GM12878 (cell line): ENCODE measurements at regions not wholly inside any gene's neighbourhood (a gene's known extent, or its start where the extent isn't known, plus 50 kb on each side); places are given as distances from the start of the nearest gene placed in this dataset.

Source experiments
- ATAC-seq: fragments of 200-7000 bp; cut with Tn5 transposase; 3 replicates; pipeline ENCODE4 v1.9.1; 2020; ENCODE audit warnings: mild to moderate bottlenecking, moderate library complexity
- BruUV-seq: library from RNA; stranded (reverse); fragments of 400-500 nt; replicated peaks from 2 replicates; lab custom pipeline; 2021; lab: Mats Ljungman, UMichigan
- CTCF ChIA-PET: fragments of 300-600 bp; sonication (Branson Sonifier 250); formaldehyde crosslinking; extraction: SDS; loops from one replicate; lab custom pipeline; 2021; ENCODE audit warnings: inconsistent platforms; lab: Yijun Ruan, JAX
- POLR2A ChIA-PET: fragments of 350-600 bp; formaldehyde crosslinking; extraction: SDS; loops from one replicate; lab custom pipeline; 2021; ENCODE audit warnings: inconsistent platforms; lab: Charles Lee
- RAD21 ChIA-PET: fragments of 300-600 bp; sonication (Branson Sonifier 250); formaldehyde crosslinking; loops from one replicate; lab custom pipeline; 2023; ENCODE audit warnings: antibody characterized with exemption; ENCODE audit not compliant: unreplicated experiment; lab: Charles Lee
- SMC1A ChIA-PET: fragments of 300-600 bp; sonication (Branson Sonifier 250); formaldehyde crosslinking; loops from one replicate; lab custom pipeline; 2023; ENCODE audit not compliant: unreplicated experiment, uncharacterized antibody; lab: Charles Lee
- DNase-seq: peaks from one replicate; pipeline ENCODE4 v3.0.0-alpha.2; 2011; ENCODE audit warnings: low read depth, low spot score
- FAIRE-seq: peaks from 3 replicates; lab custom pipeline; 2011; peaks lifted over from hg19 to GRCh38; lab: Jason Lieb, UNC
- H2AFZ ChIP-seq: 2 replicates; pipeline ENCODE4 v1.6.0; 2011; ENCODE audit warnings: low read depth, low read length, control low read depth; ENCODE audit not compliant: control insufficient read depth
- H3K27ac ChIP-seq: 2 replicates; pipeline ENCODE4 v1.5.1; 2011; ENCODE audit warnings: control low read depth; ENCODE audit not compliant: control insufficient read depth, insufficient read depth
- H3K27me3 ChIP-seq, 2 experiments: replicated peaks in 1 of 2; 2 replicates each; pipeline versions ENCODE4 v1.6.0 to v1.6.1; 2011; ENCODE audit warnings: low read length in 1 of 2; ENCODE audit not compliant: control insufficient read depth in 2 of 2, insufficient read depth in 2 of 2
- H3K36me3 ChIP-seq, 2 experiments: 2 replicates each; pipeline ENCODE4 v1.5.1; 2011; ENCODE audit warnings: low read length in 1 of 2; ENCODE audit not compliant: control insufficient read depth in 2 of 2, insufficient read depth in 2 of 2
- H3K4me1 ChIP-seq: 2 replicates; pipeline ENCODE4 v1.6.1; 2011; ENCODE audit warnings: mild to moderate bottlenecking, low read length, moderate library complexity, mixed read lengths; ENCODE audit not compliant: control insufficient read depth, insufficient read depth
- H3K4me2 ChIP-seq: 2 replicates; pipeline ENCODE4 v1.6.0; 2011; ENCODE audit warnings: control low read depth; ENCODE audit not compliant: control insufficient read depth, insufficient read depth
- H3K4me3 ChIP-seq: fragments of 200-600 bp; sonication (generic); 2 replicates; pipeline ENCODE4 v1.5.1; 2016
- H3K79me2 ChIP-seq: 2 replicates; pipeline ENCODE4 v1.6.0; 2011; ENCODE audit warnings: low read length; ENCODE audit not compliant: control insufficient read depth, insufficient read depth
- H3K9ac ChIP-seq: 2 replicates; pipeline ENCODE4 v1.8.0; 2011; ENCODE audit warnings: low read length, control low read depth, mixed read lengths; ENCODE audit not compliant: control insufficient read depth, insufficient read depth
- H3K9me3 ChIP-seq: replicated peaks from 3 replicates; pipeline ENCODE4 v1.5.1; 2011; ENCODE audit warnings: mild to moderate bottlenecking, low read length; ENCODE audit not compliant: control insufficient read depth, insufficient read depth
- H4K20me1 ChIP-seq: 2 replicates; pipeline ENCODE4 v1.6.0; 2011; ENCODE audit not compliant: control insufficient read depth, insufficient read depth
- DPF2 ChIP-seq: fragments of 450-650 bp; IDR thresholded peaks from 2 replicates; pipeline ENCODE4 v1.6.1; 2017; ENCODE audit warnings: mild to moderate bottlenecking
- GATAD2B ChIP-seq: fragments of 450-650 bp; conservative IDR thresholded peaks from 2 replicates; pipeline ENCODE4 v1.6.1; 2017; ENCODE audit warnings: low read depth, mild to moderate bottlenecking, moderate library complexity
- NR2F1 ChIP-seq: fragments of 450-650 bp; conservative IDR thresholded peaks from 2 replicates; pipeline ENCODE4 v1.6.1; 2017; ENCODE audit warnings: mild to moderate bottlenecking
- POLR2AphosphoS5 ChIP-seq: IDR thresholded peaks from 2 replicates; pipeline ENCODE4 v1.6.1; 2011; ENCODE audit warnings: mild to moderate bottlenecking, low read length, inconsistent platforms
- SIX5 ChIP-seq: IDR thresholded peaks from 2 replicates; pipeline ENCODE4 v1.6.1; 2011; ENCODE audit warnings: mild to moderate bottlenecking, low read depth, low read length, moderate library complexity; ENCODE audit not compliant: severe bottlenecking
- TBL1XR1 ChIP-seq: IDR thresholded peaks from 2 replicates; pipeline ENCODE4 v1.6.1; 2012; ENCODE audit warnings: low read depth, low read length, improper control_type of control experiment
- ZNF207 ChIP-seq: fragments of 450-650 bp; IDR thresholded peaks from 2 replicates; pipeline ENCODE4 v1.6.1; 2014; ENCODE audit warnings: antibody characterized with exemption, mild to moderate bottlenecking, borderline replicate concordance
- ZNF622 ChIP-seq: fragments of 450-650 bp; IDR thresholded peaks from 2 replicates; pipeline ENCODE4 v1.6.1; 2017; ENCODE audit warnings: mild to moderate bottlenecking, inconsistent platforms
- WGBS: methylation state at CpG from one replicate; pipeline ENCODE4 v1.1.6; 2016; ENCODE audit warnings: low lambda C conversion rate; ENCODE audit not compliant: insufficient replicate concordance, insufficient coverage; ENCODE audit errors: missing lambda C conversion rate; 5-methylcytosine and 5-hydroxymethylcytosine counted together
- in situ Hi-C: fragments of 300-500 bp; cut with MboI; formaldehyde crosslinking; loops from 9 replicates; pipeline ENCODE4 v1.14.3; 2018; ENCODE audit warnings: mixed read lengths
- intact Hi-C: fragments of 100-400 bp; cut with micrococcal nuclease; formaldehyde crosslinking; loops from one replicate; pipeline ENCODE4 v1.14.2; 2022; ENCODE audit not compliant: unreplicated experiment
- TF ChIP-seq, protein P1 (sequence below): IDR thresholded peaks from 2 replicates; pipeline ENCODE4 v1.6.1; 2012; ENCODE audit warnings: low read depth, low read length, improper control_type of control experiment
- TF ChIP-seq, protein P2 (sequence below): fragments of 450-650 bp; IDR thresholded peaks from 2 replicates; pipeline ENCODE4 v1.6.1; 2018; ENCODE audit warnings: borderline replicate concordance, mild to moderate bottlenecking; ENCODE audit not compliant: partially characterized antibody
- TF ChIP-seq, protein P3 (sequence below): fragments of 450-650 bp; IDR thresholded peaks from 2 replicates; pipeline ENCODE4 v1.6.1; 2016; ENCODE audit warnings: mild to moderate bottlenecking, moderate library complexity, borderline replicate concordance
- TF ChIP-seq, protein P4 (sequence below): fragments of 450-650 bp; formaldehyde crosslinking; IDR thresholded peaks from 2 replicates; pipeline ENCODE4 v1.4.0; 2020; ENCODE audit warnings: mild to moderate bottlenecking, moderate library complexity

DNA sequence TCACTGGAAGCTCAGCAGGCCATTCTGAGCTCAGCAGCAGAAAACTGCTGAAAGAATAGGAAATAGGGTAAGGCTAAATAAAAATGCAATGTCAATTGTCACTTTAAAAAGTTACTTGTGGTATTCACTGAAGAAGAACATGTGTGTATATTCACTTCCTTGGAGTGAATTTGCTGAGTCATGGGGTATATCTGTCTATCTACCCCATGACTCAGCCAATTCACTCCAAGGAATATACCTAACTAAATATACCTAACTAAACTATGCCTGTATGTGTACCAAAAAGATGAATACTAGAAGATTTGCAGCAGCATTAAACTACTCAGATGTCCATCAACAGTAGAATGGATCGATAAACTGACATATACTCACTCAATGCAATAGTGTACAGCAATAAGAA lies 69.5 kb upstream of the KCNAB1 start (continued):
- TF ChIP-seq GATAD2B, result no peak
- no peak for TF ChIP-seq POLR2AphosphoS5
- TF ChIP-seq, all 136 proteins: peak for 0

DNA sequence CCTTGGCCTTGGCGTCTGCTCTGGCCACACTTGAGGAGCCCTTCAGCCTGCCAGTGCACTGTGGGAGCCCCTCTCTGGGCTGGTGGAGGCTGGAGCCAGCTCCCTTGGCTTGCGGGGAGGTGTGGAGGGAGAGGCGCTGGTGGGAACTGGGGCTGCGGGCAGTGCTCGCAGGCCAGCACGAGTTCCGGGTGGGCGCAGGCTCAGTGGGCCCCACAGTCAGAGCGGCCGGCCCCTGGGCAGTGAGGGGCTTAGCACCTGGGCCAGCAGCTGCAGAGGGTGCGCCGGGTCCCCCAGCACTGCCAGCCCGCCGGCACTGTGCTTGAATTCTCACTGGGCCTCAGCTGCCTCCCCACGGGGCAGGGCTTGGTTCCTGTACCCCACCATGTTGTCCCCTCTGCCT lies 68.7 kb upstream of the KCNAB1 start:
- Histone ChIP-seq H4K20me1 (no peaks in the 10 kb centered on the region), H3K4me1 (no peaks in the 10 kb centered on the region), H3K9ac (no peak overlapping the region), H3K4me2 (no peak overlapping the region), H3K79me2 (no peaks in the 10 kb centered on the region), H3K9me3 (no peaks in the 10 kb centered on the region), H3K27ac (no peak overlapping the region), H3K36me3 (no peaks in the 10 kb centered on the region), H2AFZ (no peak overlapping the region), H3K27me3 (no peaks in the 10 kb centered on the region), H3K4me3 (no peak overlapping the region)
- CTCF ChIA-PET, result no interaction called here
- intact Hi-C loops, result no loop called here
- SMC1A ChIA-PET, result interaction anchor here (1.4 to 1.9 kb wide), 2 partner anchors 22 to 38 kb away, joined by 3 to 4 read pairs; no protein-coding TSS in a partner anchor
- over 99% methylated on average over 11 of the region's 15 CpGs for WGBS
- BruUV-seq, result no TSS peak
- DNase-seq (no peak), FAIRE-seq (no peak), ATAC-seq (no peak)
- in situ Hi-C loops, result no loop called here
- POLR2A ChIA-PET, result interaction anchor here (0.6 kb wide), 1 partner anchor 1395 kb away, joined by 3 read pairs; no protein-coding TSS in a partner anchor
- RAD21 ChIA-PET, result no interaction called here
- TF ChIP-seq TBL1XR1 (no peak), SIX5 (no peak), DPF2 (no peak), NR2F1 (no peak), ZNF622 (no peak), ZNF207 (no peak)
- TF ChIP-seq, protein P1, sequence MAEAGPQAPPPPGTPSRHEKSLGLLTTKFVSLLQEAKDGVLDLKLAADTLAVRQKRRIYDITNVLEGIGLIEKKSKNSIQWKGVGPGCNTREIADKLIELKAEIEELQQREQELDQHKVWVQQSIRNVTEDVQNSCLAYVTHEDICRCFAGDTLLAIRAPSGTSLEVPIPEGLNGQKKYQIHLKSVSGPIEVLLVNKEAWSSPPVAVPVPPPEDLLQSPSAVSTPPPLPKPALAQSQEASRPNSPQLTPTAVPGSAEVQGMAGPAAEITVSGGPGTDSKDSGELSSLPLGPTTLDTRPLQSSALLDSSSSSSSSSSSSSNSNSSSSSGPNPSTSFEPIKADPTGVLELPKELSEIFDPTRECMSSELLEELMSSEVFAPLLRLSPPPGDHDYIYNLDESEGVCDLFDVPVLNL, result no peak
- TF ChIP-seq, protein P2, sequence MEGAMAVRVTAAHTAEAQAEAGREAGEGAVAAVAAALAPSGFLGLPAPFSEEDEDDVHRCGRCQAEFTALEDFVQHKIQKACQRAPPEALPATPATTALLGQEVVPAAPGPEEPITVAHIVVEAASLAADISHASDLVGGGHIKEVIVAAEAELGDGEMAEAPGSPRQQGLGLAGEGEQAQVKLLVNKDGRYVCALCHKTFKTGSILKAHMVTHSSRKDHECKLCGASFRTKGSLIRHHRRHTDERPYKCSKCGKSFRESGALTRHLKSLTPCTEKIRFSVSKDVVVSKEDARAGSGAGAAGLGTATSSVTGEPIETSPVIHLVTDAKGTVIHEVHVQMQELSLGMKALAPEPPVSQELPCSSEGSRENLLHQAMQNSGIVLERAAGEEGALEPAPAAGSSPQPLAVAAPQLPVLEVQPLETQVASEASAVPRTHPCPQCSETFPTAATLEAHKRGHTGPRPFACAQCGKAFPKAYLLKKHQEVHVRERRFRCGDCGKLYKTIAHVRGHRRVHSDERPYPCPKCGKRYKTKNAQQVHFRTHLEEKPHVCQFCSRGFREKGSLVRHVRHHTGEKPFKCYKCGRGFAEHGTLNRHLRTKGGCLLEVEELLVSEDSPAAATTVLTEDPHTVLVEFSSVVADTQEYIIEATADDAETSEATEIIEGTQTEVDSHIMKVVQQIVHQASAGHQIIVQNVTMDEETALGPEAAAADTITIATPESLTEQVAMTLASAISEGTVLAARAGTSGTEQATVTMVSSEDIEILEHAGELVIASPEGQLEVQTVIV, result no peak
- TF ChIP-seq, protein P3, sequence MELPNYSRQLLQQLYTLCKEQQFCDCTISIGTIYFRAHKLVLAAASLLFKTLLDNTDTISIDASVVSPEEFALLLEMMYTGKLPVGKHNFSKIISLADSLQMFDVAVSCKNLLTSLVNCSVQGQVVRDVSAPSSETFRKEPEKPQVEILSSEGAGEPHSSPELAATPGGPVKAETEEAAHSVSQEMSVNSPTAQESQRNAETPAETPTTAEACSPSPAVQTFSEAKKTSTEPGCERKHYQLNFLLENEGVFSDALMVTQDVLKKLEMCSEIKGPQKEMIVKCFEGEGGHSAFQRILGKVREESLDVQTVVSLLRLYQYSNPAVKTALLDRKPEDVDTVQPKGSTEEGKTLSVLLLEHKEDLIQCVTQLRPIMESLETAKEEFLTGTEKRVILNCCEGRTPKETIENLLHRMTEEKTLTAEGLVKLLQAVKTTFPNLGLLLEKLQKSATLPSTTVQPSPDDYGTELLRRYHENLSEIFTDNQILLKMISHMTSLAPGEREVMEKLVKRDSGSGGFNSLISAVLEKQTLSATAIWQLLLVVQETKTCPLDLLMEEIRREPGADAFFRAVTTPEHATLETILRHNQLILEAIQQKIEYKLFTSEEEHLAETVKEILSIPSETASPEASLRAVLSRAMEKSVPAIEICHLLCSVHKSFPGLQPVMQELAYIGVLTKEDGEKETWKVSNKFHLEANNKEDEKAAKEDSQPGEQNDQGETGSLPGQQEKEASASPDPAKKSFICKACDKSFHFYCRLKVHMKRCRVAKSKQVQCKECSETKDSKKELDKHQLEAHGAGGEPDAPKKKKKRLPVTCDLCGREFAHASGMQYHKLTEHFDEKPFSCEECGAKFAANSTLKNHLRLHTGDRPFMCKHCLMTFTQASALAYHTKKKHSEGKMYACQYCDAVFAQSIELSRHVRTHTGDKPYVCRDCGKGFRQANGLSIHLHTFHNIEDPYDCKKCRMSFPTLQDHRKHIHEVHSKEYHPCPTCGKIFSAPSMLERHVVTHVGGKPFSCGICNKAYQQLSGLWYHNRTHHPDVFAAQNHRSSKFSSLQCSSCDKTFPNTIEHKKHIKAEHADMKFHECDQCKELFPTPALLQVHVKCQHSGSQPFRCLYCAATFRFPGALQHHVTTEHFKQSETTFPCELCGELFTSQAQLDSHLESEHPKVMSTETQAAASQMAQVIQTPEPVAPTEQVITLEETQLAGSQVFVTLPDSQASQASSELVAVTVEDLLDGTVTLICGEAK, result no peak
- TF ChIP-seq, protein P4, sequence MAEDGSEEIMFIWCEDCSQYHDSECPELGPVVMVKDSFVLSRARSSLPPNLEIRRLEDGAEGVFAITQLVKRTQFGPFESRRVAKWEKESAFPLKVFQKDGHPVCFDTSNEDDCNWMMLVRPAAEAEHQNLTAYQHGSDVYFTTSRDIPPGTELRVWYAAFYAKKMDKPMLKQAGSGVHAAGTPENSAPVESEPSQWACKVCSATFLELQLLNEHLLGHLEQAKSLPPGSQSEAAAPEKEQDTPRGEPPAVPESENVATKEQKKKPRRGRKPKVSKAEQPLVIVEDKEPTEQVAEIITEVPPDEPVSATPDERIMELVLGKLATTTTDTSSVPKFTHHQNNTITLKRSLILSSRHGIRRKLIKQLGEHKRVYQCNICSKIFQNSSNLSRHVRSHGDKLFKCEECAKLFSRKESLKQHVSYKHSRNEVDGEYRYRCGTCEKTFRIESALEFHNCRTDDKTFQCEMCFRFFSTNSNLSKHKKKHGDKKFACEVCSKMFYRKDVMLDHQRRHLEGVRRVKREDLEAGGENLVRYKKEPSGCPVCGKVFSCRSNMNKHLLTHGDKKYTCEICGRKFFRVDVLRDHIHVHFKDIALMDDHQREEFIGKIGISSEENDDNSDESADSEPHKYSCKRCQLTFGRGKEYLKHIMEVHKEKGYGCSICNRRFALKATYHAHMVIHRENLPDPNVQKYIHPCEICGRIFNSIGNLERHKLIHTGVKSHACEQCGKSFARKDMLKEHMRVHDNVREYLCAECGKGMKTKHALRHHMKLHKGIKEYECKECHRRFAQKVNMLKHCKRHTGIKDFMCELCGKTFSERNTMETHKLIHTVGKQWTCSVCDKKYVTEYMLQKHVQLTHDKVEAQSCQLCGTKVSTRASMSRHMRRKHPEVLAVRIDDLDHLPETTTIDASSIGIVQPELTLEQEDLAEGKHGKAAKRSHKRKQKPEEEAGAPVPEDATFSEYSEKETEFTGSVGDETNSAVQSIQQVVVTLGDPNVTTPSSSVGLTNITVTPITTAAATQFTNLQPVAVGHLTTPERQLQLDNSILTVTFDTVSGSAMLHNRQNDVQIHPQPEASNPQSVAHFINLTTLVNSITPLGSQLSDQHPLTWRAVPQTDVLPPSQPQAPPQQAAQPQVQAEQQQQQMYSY (CRISPR knock-in tag), result no peak
